Activated CD4-positive, alpha-beta T cell treated with anti-CD3 and anti-CD28 coated beads, Interleukin-2, amount 10 ng/mL, durations not matched to agents 7 days and 5 days (primary cell): ENCODE measurements at regions not wholly inside any gene's neighbourhood (a gene's known extent, or its start where the extent isn't known, plus 50 kb on each side); places are given as distances from the start of the nearest gene placed in this dataset.
"Not testable (repeated sequence)": the region's sequence is repeated elsewhere in the genome, so short reads cannot be mapped to it uniquely, and the experiment has no call there.

Experiments used
- CTCF ChIA-PET: fragments of 350-600 bp; sonication (Branson Sonifier 250); formaldehyde crosslinking; loops from one replicate; lab custom pipeline; 2021; ENCODE audit warnings: antibody characterized with exemption; lab: Charles Lee
- POLR2A ChIA-PET: fragments of 350-600 bp; sonication (Branson Sonifier 250); formaldehyde crosslinking; loops from one replicate; lab custom pipeline; 2021; ENCODE audit warnings: antibody characterized with exemption; lab: Charles Lee
- DNase-seq: peaks from one replicate; pipeline ENCODE4 v3.0.0-alpha.2; 2020
- H3K27ac Mint-ChIP-seq: one replicate; pipeline ENCODE4 v1.8.0; 2021; ENCODE audit warnings: mild to moderate bottlenecking, moderate library complexity, mixed read lengths
- H3K27me3 Mint-ChIP-seq: one replicate; pipeline ENCODE4 v1.8.0; 2021; ENCODE audit warnings: mixed read lengths
- H3K36me3 Mint-ChIP-seq: one replicate; pipeline ENCODE4 v1.8.0; 2021; ENCODE audit warnings: low read depth, mixed read lengths
- H3K4me1 Mint-ChIP-seq: one replicate; pipeline ENCODE4 v1.8.0; 2021; ENCODE audit warnings: mixed read lengths
- H3K4me3 Mint-ChIP-seq: one replicate; pipeline ENCODE4 v1.8.0; 2021; ENCODE audit warnings: mild to moderate bottlenecking, moderate library complexity, mixed read lengths
- H3K9me3 Mint-ChIP-seq: one replicate; pipeline ENCODE4 v1.8.0; 2021; ENCODE audit warnings: mixed read lengths

GRCh38 chr18:11380968-11381367 is 228.4 kb upstream of the SLC35G4 start:
- no peak overlapping the region for H3K4me3 Mint-ChIP-seq
- no peak for DNase-seq
- H3K27ac Mint-ChIP-seq = no peak overlapping the region
- CTCF ChIA-PET = no interaction called here
- no peaks in the 10 kb centered on the region for H3K9me3 Mint-ChIP-seq
- no peaks in the 10 kb centered on the region for H3K36me3 Mint-ChIP-seq
- POLR2A ChIA-PET = no interaction called here
- no peaks in the 10 kb centered on the region for H3K4me1 Mint-ChIP-seq
- H3K27me3 Mint-ChIP-seq = no peaks in the 10 kb centered on the region

GRCh38 chr18:11379660-11380059 is 229.7 kb upstream of the SLC35G4 start:
- no peak for DNase-seq
- no peaks in the 10 kb centered on the region for H3K36me3 Mint-ChIP-seq
- no peaks in the 10 kb centered on the region for H3K9me3 Mint-ChIP-seq
- H3K4me1 Mint-ChIP-seq = no peaks in the 10 kb centered on the region
- CTCF ChIA-PET = no interaction called here
- H3K27me3 Mint-ChIP-seq = no peaks in the 10 kb centered on the region
- POLR2A ChIA-PET = no interaction called here
- H3K4me3 Mint-ChIP-seq = no peak overlapping the region
- no peak overlapping the region for H3K27ac Mint-ChIP-seq

- H3K36me3 Mint-ChIP-seq = no peaks in the 10 kb centered on the region
- DNase-seq = no peak
- ChIA-PET CTCF (no interaction called here), POLR2A (no interaction called here)
- H3K9me3 Mint-ChIP-seq = no peaks in the 10 kb centered on the region
- no peak overlapping the region for H3K27ac Mint-ChIP-seq
- no peaks in the 10 kb centered on the region for H3K4me1 Mint-ChIP-seq
- H3K27me3 Mint-ChIP-seq = no peaks in the 10 kb centered on the region
- H3K4me3 Mint-ChIP-seq = no peak overlapping the region
These were observed 228.6 kb upstream of the PIEZO2 start for GRCh38 chr18:11377766-11378540.

GRCh38 chr18:11372163-11372562 is 222.8 kb upstream of the PIEZO2 start:
- ChIA-PET CTCF (no interaction called here), POLR2A (no interaction called here)
- Mint-ChIP-seq H3K27me3 (no peaks in the 10 kb centered on the region), H3K27ac (no peak overlapping the region), H3K36me3 (no peaks in the 10 kb centered on the region), H3K9me3 (no peaks in the 10 kb centered on the region), H3K4me1 (no peaks in the 10 kb centered on the region), H3K4me3 (no peak overlapping the region)
- no peak for DNase-seq

- no peak for DNase-seq
- Mint-ChIP-seq H3K27ac (no peak overlapping the region), H3K9me3 (no peaks in the 10 kb centered on the region), H3K36me3 (no peaks in the 10 kb centered on the region), H3K27me3 (no peaks in the 10 kb centered on the region), H3K4me1 (no peaks in the 10 kb centered on the region), H3K4me3 (no peak overlapping the region)
- ChIA-PET POLR2A (no interaction called here), CTCF (no interaction called here)
These were observed 220.2 kb upstream of the PIEZO2 start for GRCh38 chr18:11369556-11369955.

GRCh38 chr18:11368020-11368419 is 218.7 kb upstream of the PIEZO2 start:
- Mint-ChIP-seq H3K4me1 (no peaks in the 10 kb centered on the region), H3K36me3 (no peaks in the 10 kb centered on the region), H3K9me3 (no peaks in the 10 kb centered on the region), H3K27ac (no peak overlapping the region), H3K27me3 (no peaks in the 10 kb centered on the region), H3K4me3 (no peak overlapping the region)
- CTCF ChIA-PET = no interaction called here
- POLR2A ChIA-PET = no interaction called here
- DNase-seq = no peak

- H3K27me3 Mint-ChIP-seq = no peaks in the 10 kb centered on the region
- H3K9me3 Mint-ChIP-seq = no peaks in the 10 kb centered on the region
- POLR2A ChIA-PET = interaction anchor here (0.7 kb wide), 1 partner anchor 359 kb away, joined by 3 read pairs; no protein-coding TSS in a partner anchor
- H3K36me3 Mint-ChIP-seq = no peaks in the 10 kb centered on the region
- CTCF ChIA-PET = no interaction called here
- no peaks in the 10 kb centered on the region for H3K4me1 Mint-ChIP-seq
- DNase-seq = no peak
- H3K27ac Mint-ChIP-seq = no peak overlapping the region
- H3K4me3 Mint-ChIP-seq = no peak overlapping the region
These were observed 218.0 kb upstream of the PIEZO2 start for GRCh38 chr18:11367351-11367750.

GRCh38 chr18:11366410-11366809 is 217.0 kb upstream of the PIEZO2 start:
- DNase-seq = no peak
- Mint-ChIP-seq H3K27me3 (no peaks in the 10 kb centered on the region), H3K36me3 (no peaks in the 10 kb centered on the region), H3K9me3 (no peaks in the 10 kb centered on the region), H3K4me3 (no peak overlapping the region), H3K4me1 (no peaks in the 10 kb centered on the region), H3K27ac (no peak overlapping the region)
- ChIA-PET POLR2A (no interaction called here), CTCF (no interaction called here)

- no peak overlapping the region for H3K4me3 Mint-ChIP-seq
- no peaks in the 10 kb centered on the region for H3K27me3 Mint-ChIP-seq
- DNase-seq = no peak
- no peaks in the 10 kb centered on the region for H3K4me1 Mint-ChIP-seq
- ChIA-PET POLR2A (no interaction called here), CTCF (no interaction called here)
- H3K36me3 Mint-ChIP-seq = no peaks in the 10 kb centered on the region
- no peak overlapping the region for H3K27ac Mint-ChIP-seq
- no peaks in the 10 kb centered on the region for H3K9me3 Mint-ChIP-seq
These were observed 213.5 kb upstream of the PIEZO2 start for GRCh38 chr18:11362856-11363255.

- H3K27ac Mint-ChIP-seq, POLR2A ChIA-PET, H3K4me1 Mint-ChIP-seq, H3K9me3 Mint-ChIP-seq, H3K4me3 Mint-ChIP-seq, DNase-seq, CTCF ChIA-PET, H3K27me3 Mint-ChIP-seq, H3K36me3 Mint-ChIP-seq: not testable (repeated sequence)
These were observed 212.5 kb upstream of the PIEZO2 start for GRCh38 chr18:11361862-11362261.

- Mint-ChIP-seq H3K27me3 (no peaks in the 10 kb centered on the region), H3K36me3 (no peaks in the 10 kb centered on the region), H3K27ac (no peak overlapping the region)
These were observed 208.3 kb upstream of the PIEZO2 start for GRCh38 chr18:11357678-11358077.

GRCh38 chr18:11344576-11344975 is 195.2 kb upstream of the PIEZO2 start:
- H3K27ac Mint-ChIP-seq, H3K36me3 Mint-ChIP-seq, POLR2A ChIA-PET, DNase-seq, H3K9me3 Mint-ChIP-seq, H3K4me3 Mint-ChIP-seq, H3K27me3 Mint-ChIP-seq, CTCF ChIA-PET, H3K4me1 Mint-ChIP-seq: not testable (repeated sequence)

More at GRCh38 chr18:11357678-11358077, 208.3 kb upstream of the PIEZO2 start:
- CTCF ChIA-PET = no interaction called here
- Mint-ChIP-seq H3K9me3 (no peaks in the 10 kb centered on the region), H3K4me1 (no peaks in the 10 kb centered on the region), H3K4me3 (no peak overlapping the region)
- POLR2A ChIA-PET = no interaction called here
- DNase-seq = no peak

GRCh38 chr18:11343096-11343495 is 193.7 kb upstream of the PIEZO2 start:
- H3K27ac Mint-ChIP-seq = no peak overlapping the region
- POLR2A ChIA-PET = no interaction called here

GRCh38 chr18:11342115-11342514 is 192.7 kb upstream of the PIEZO2 start:
- H3K4me3 Mint-ChIP-seq, H3K9me3 Mint-ChIP-seq, H3K27me3 Mint-ChIP-seq, H3K4me1 Mint-ChIP-seq, H3K27ac Mint-ChIP-seq, CTCF ChIA-PET, POLR2A ChIA-PET, H3K36me3 Mint-ChIP-seq, DNase-seq: not testable (repeated sequence)

More at GRCh38 chr18:11343096-11343495, 193.7 kb upstream of the PIEZO2 start:
- Mint-ChIP-seq H3K4me1 (no peaks in the 10 kb centered on the region), H3K27me3 (no peaks in the 10 kb centered on the region), H3K4me3 (no peak overlapping the region), H3K36me3 (no peaks in the 10 kb centered on the region), H3K9me3 (peaks cover 6% of the 10 kb centered on the region)
- CTCF ChIA-PET = no interaction called here
- no peak for DNase-seq
